HUES6 (cell line): ENCODE measurements at regions not wholly inside any gene's neighbourhood (a gene's known extent, or its start where the extent isn't known, plus 50 kb on each side); places are given as distances from the start of the nearest gene placed in this dataset.
A peak's percentile ranks its signal among the peaks of the same experiment; 100 is the strongest.

Experiments
- H3K27ac ChIP-seq: 2 replicates; pipeline ENCODE4 v1.7.0; 2013; ENCODE audit warnings: low read depth, mild to moderate bottlenecking, low read length, inconsistent platforms
- H3K27me3 ChIP-seq: 2 replicates; pipeline ENCODE4 v1.6.1; 2013; ENCODE audit warnings: low read length; ENCODE audit not compliant: control insufficient read depth, insufficient read depth
- H3K36me3 ChIP-seq: 2 replicates; pipeline ENCODE4 v1.6.1; 2013; ENCODE audit warnings: low read length; ENCODE audit not compliant: control insufficient read depth, insufficient read depth
- H3K4me1 ChIP-seq: 2 replicates; pipeline ENCODE4 v1.6.1; 2013; ENCODE audit warnings: low read length; ENCODE audit not compliant: control insufficient read depth, insufficient read depth
- H3K4me3 ChIP-seq: 2 replicates; pipeline ENCODE4 v1.5.1; 2013; ENCODE audit warnings: low read depth, low read length
- H3K9ac ChIP-seq: one replicate; pipeline ENCODE4 v1.6.1; 2013; ENCODE audit warnings: mild to moderate bottlenecking, low read length
- H3K9me3 ChIP-seq: 2 replicates; pipeline ENCODE4 v1.6.1; 2013; ENCODE audit warnings: low read depth, low read length; ENCODE audit not compliant: control insufficient read depth, insufficient read depth

- Histone ChIP-seq H3K4me1 (no peaks in the 10 kb centered on the region), H3K27ac (no peak overlapping the region), H3K9ac (no peak overlapping the region), H3K4me3 (no peak overlapping the region), H3K36me3 (no peaks in the 10 kb centered on the region), H3K27me3 (no peaks in the 10 kb centered on the region), H3K9me3 (no peaks in the 10 kb centered on the region)
Measured at GRCh38 chr18:6626457-6626856, 103.1 kb upstream of the ARHGAP28 start.

GRCh38 chr18:6627645-6628044 is 101.9 kb upstream of the ARHGAP28 start:
- no peak overlapping the region for H3K27ac ChIP-seq
- H3K9me3 ChIP-seq = no peaks in the 10 kb centered on the region
- peaks cover 4% of the 10 kb centered on the region; the same call in 1 of the 2 replicates for H3K4me1 ChIP-seq
- no peak overlapping the region for H3K9ac ChIP-seq
- no peaks in the 10 kb centered on the region for H3K27me3 ChIP-seq
- no peak overlapping the region for H3K4me3 ChIP-seq
- H3K36me3 ChIP-seq = no peaks in the 10 kb centered on the region

- Histone ChIP-seq H3K4me1 (peaks cover 8% of the 10 kb centered on the region), H3K9ac (no peak overlapping the region)
Measured at GRCh38 chr18:6628187-6628586, 101.3 kb upstream of the ARHGAP28 start.

GRCh38 chr18:6629635-6630140 is 99.8 kb upstream of the ARHGAP28 start:
- no peak overlapping the region for H3K4me3 ChIP-seq
- H3K9ac ChIP-seq = no peak overlapping the region
- H3K27ac ChIP-seq = no peak overlapping the region
- no peaks in the 10 kb centered on the region for H3K36me3 ChIP-seq
- peaks cover 15% of the 10 kb centered on the region for H3K4me1 ChIP-seq
- H3K27me3 ChIP-seq = no peaks in the 10 kb centered on the region
- H3K9me3 ChIP-seq = no peaks in the 10 kb centered on the region

More at GRCh38 chr18:6628187-6628586, 101.3 kb upstream of the ARHGAP28 start:
- H3K27me3 ChIP-seq = no peaks in the 10 kb centered on the region
- no peaks in the 10 kb centered on the region for H3K36me3 ChIP-seq
- H3K9me3 ChIP-seq = no peaks in the 10 kb centered on the region
- H3K27ac ChIP-seq = no peak overlapping the region
- no peak overlapping the region for H3K4me3 ChIP-seq

- Histone ChIP-seq H3K27me3 (no peaks in the 10 kb centered on the region), H3K9ac (no peak overlapping the region), H3K36me3 (no peaks in the 10 kb centered on the region), H3K4me1 (peaks cover 15% of the 10 kb centered on the region), H3K27ac (0 out of 2 replicates have a peak overlapping the region, but pooled peaks have one; percentile 14), H3K9me3 (no peaks in the 10 kb centered on the region), H3K4me3 (no peak overlapping the region)
Measured at GRCh38 chr18:6633310-6633709, 96.2 kb upstream of the ARHGAP28 start.

GRCh38 chr18:6636091-6636490 is 93.4 kb upstream of the ARHGAP28 start:
- no peak overlapping the region for H3K9ac ChIP-seq
- no peaks in the 10 kb centered on the region for H3K27me3 ChIP-seq
- no peak overlapping the region for H3K27ac ChIP-seq
- no peak overlapping the region for H3K4me3 ChIP-seq
- H3K4me1 ChIP-seq = peaks cover 25% of the 10 kb centered on the region
- H3K9me3 ChIP-seq = no peaks in the 10 kb centered on the region
- no peaks in the 10 kb centered on the region for H3K36me3 ChIP-seq

GRCh38 chr18:6638447-6638846 is 91.1 kb upstream of the ARHGAP28 start:
- no peak overlapping the region for H3K4me3 ChIP-seq
- no peaks in the 10 kb centered on the region for H3K36me3 ChIP-seq
- H3K9me3 ChIP-seq = 0 out of 2 replicates have a peak, but pooled peaks cover 3% of the 10 kb centered on the region
- no peak overlapping the region for H3K9ac ChIP-seq
- H3K27me3 ChIP-seq = no peaks in the 10 kb centered on the region
- no peak overlapping the region for H3K27ac ChIP-seq
- H3K4me1 ChIP-seq = peaks cover 15% of the 10 kb centered on the region

- Histone ChIP-seq H3K27ac (no peak overlapping the region), H3K9me3 (0 out of 2 replicates have a peak, but pooled peaks cover 5% of the 10 kb centered on the region), H3K27me3 (no peaks in the 10 kb centered on the region), H3K4me3 (no peak overlapping the region), H3K36me3 (no peaks in the 10 kb centered on the region), H3K4me1 (peaks cover 10% of the 10 kb centered on the region; the same call in 1 of the 2 replicates), H3K9ac (no peak overlapping the region)
Measured at GRCh38 chr18:6639305-6639704, 90.2 kb upstream of the ARHGAP28 start.

GRCh38 chr18:6644836-6645627 is 84.5 kb upstream of the ARHGAP28 start:
- Histone ChIP-seq H3K9ac (no peak overlapping the region), H3K9me3 (0 out of 2 replicates have a peak, but pooled peaks cover 5% of the 10 kb centered on the region), H3K4me1 (peaks cover 30% of the 10 kb centered on the region), H3K36me3 (no peaks in the 10 kb centered on the region), H3K27ac (no peak overlapping the region), H3K4me3 (no peak overlapping the region), H3K27me3 (no peaks in the 10 kb centered on the region)

GRCh38 chr18:6646801-6647200 is 82.7 kb upstream of the ARHGAP28 start:
- H3K4me1 ChIP-seq = peaks cover 26% of the 10 kb centered on the region
- H3K9me3 ChIP-seq = 0 out of 2 replicates have a peak, but pooled peaks cover 2% of the 10 kb centered on the region
- no peaks in the 10 kb centered on the region for H3K27me3 ChIP-seq
- H3K9ac ChIP-seq = no peak overlapping the region
- H3K27ac ChIP-seq = no peak overlapping the region
- H3K4me3 ChIP-seq = no peak overlapping the region
- H3K36me3 ChIP-seq = no peaks in the 10 kb centered on the region

GRCh38 chr18:6648581-6648980 is 80.9 kb upstream of the ARHGAP28 start:
- H3K4me3 ChIP-seq = no peak overlapping the region
- H3K27ac ChIP-seq = no peak overlapping the region
- no peaks in the 10 kb centered on the region for H3K27me3 ChIP-seq
- H3K9ac ChIP-seq = no peak overlapping the region
- H3K36me3 ChIP-seq = no peaks in the 10 kb centered on the region
- H3K4me1 ChIP-seq = peaks cover 26% of the 10 kb centered on the region
- 0 out of 2 replicates have a peak, but pooled peaks cover 2% of the 10 kb centered on the region for H3K9me3 ChIP-seq
